RWPE2 (cell line): ENCODE measurements at regions not wholly inside any gene's neighbourhood (a gene's known extent, or its start where the extent isn't known, plus 50 kb on each side); places are given as distances from the start of the nearest gene placed in this dataset.

Experiments
- ATAC-seq: fragments of 200-7000 bp; cut with Tn5 transposase; 3 replicates; pipeline ENCODE4 v1.9.1; 2021; ENCODE audit warnings: low read depth
- DNase-seq: peaks from one replicate; pipeline ENCODE4 v3.0.0-alpha.2; 2020; ENCODE audit warnings: low spot score
- H3K27ac ChIP-seq: fragments of 450-650 bp; 2 replicates; pipeline ENCODE4 v1.5.1; 2017; ENCODE audit warnings: mild to moderate bottlenecking; ENCODE audit not compliant: poor library complexity, severe bottlenecking
- H3K27me3 ChIP-seq: fragments of 250-450 bp; sonication (Bioruptor Pico); 2 replicates; pipeline ENCODE4 v1.5.1; 2021; ENCODE audit warnings: mild to moderate bottlenecking, moderate library complexity; ENCODE audit not compliant: insufficient read depth, poor library complexity, severe bottlenecking
- H3K36me3 ChIP-seq: fragments of 250-450 bp; sonication (Bioruptor Pico); 2 replicates; pipeline ENCODE4 v1.5.1; 2020; ENCODE audit warnings: low read depth, mild to moderate bottlenecking, moderate library complexity
- H3K4me1 ChIP-seq: fragments of 250-450 bp; sonication (Bioruptor Pico); 2 replicates; pipeline ENCODE4 v1.5.1; 2021; ENCODE audit warnings: mild to moderate bottlenecking, moderate library complexity; ENCODE audit not compliant: insufficient read depth, poor library complexity, severe bottlenecking
- H3K4me3 ChIP-seq: fragments of 250-450 bp; sonication (Bioruptor Pico); 2 replicates; pipeline ENCODE4 v1.5.1; 2021; ENCODE audit warnings: mild to moderate bottlenecking, moderate library complexity; ENCODE audit not compliant: severe bottlenecking
- H3K9me3 ChIP-seq: fragments of 250-450 bp; sonication (Bioruptor Pico); 2 replicates; pipeline ENCODE4 v1.5.1; 2021; ENCODE audit warnings: mild to moderate bottlenecking, moderate library complexity; ENCODE audit not compliant: severe bottlenecking
- CTCF ChIP-seq: fragments of 450-650 bp; IDR thresholded peaks from one replicate; pipeline ENCODE4 v1.5.1; 2017; ENCODE audit warnings: mild to moderate bottlenecking, moderate library complexity; ENCODE audit not compliant: poor library complexity, severe bottlenecking

- DNase-seq = no peak
- TF ChIP-seq CTCF = no peak
These were observed 133.5 kb downstream of the QPCT start for GRCh38 chr2:37477921-37478320.

GRCh38 chr2:37481244-37481643, 136.8 kb downstream of the QPCT start:
- Histone ChIP-seq H3K4me3 (no peak overlapping the region), H3K27ac (no peak overlapping the region), H3K27me3 (no peaks in the 10 kb centered on the region), H3K9me3 (no peaks in the 10 kb centered on the region), H3K36me3 (no peaks in the 10 kb centered on the region), H3K4me1 (no peaks in the 10 kb centered on the region)
- no peak for TF ChIP-seq CTCF
- no peak for ATAC-seq
- no peak for DNase-seq

More at GRCh38 chr2:37477921-37478320, 133.5 kb downstream of the QPCT start:
- H3K36me3 ChIP-seq = no peaks in the 10 kb centered on the region
- no peaks in the 10 kb centered on the region for H3K9me3 ChIP-seq
- H3K27ac ChIP-seq = no peak overlapping the region
- ATAC-seq = no peak
- H3K4me1 ChIP-seq = peaks cover 7% of the 10 kb centered on the region
- H3K4me3 ChIP-seq = no peak overlapping the region
- no peaks in the 10 kb centered on the region for H3K27me3 ChIP-seq

- Histone ChIP-seq H3K4me1 (no peaks in the 10 kb centered on the region), H3K9me3 (no peaks in the 10 kb centered on the region), H3K27ac (no peak overlapping the region), H3K27me3 (no peaks in the 10 kb centered on the region), H3K36me3 (no peaks in the 10 kb centered on the region), H3K4me3 (no peak overlapping the region)
- ATAC-seq (no peak), DNase-seq (no peak)
- no peak for TF ChIP-seq CTCF
These were observed 144.6 kb downstream of the QPCT start for GRCh38 chr2:37489041-37489456.

GRCh38 chr2:37489536-37489935, 145.1 kb downstream of the QPCT start:
- H3K4me1 ChIP-seq = no peaks in the 10 kb centered on the region
- no peaks in the 10 kb centered on the region for H3K9me3 ChIP-seq
- no peak overlapping the region for H3K27ac ChIP-seq
- DNase-seq (no peak), ATAC-seq (no peak)
- no peaks in the 10 kb centered on the region for H3K36me3 ChIP-seq
- no peak overlapping the region for H3K4me3 ChIP-seq
- no peaks in the 10 kb centered on the region for H3K27me3 ChIP-seq
- no peak for TF ChIP-seq CTCF

- H3K4me3 ChIP-seq = no peak overlapping the region
- no peaks in the 10 kb centered on the region for H3K36me3 ChIP-seq
- no peak for TF ChIP-seq CTCF
- DNase-seq (no peak), ATAC-seq (no peak)
- no peaks in the 10 kb centered on the region for H3K9me3 ChIP-seq
- no peak overlapping the region for H3K27ac ChIP-seq
- H3K27me3 ChIP-seq = no peaks in the 10 kb centered on the region
- no peaks in the 10 kb centered on the region for H3K4me1 ChIP-seq
These were observed 149.0 kb downstream of the QPCT start for GRCh38 chr2:37493425-37493824.
